ENCODE measurements at regions not wholly inside any gene's neighbourhood (a gene's known extent, or its start where the extent isn't known, plus 50 kb on each side); places are given as distances from the start of the nearest gene placed in this dataset.

GRCh38 chr1:239438891-239439290 lies 52.5 kb downstream of the CHRM3 start:
- TF ChIP-seq CTCF (conservative IDR thresholded peaks at IDR 0.05; ENCODE audit: low read depth in 2 of 2) (no peak), POLR2AphosphoS5 (IDR thresholded peaks at IDR 0.05; ENCODE audit: low read depth) (no peak), EZH2phosphoT487 (IDR thresholded peaks at IDR 0.05; ENCODE audit: unreplicated experiment) (no peak), NANOG (IDR thresholded peaks at IDR 0.05; ENCODE audit: borderline replicate concordance) (no peak), JUNB (IDR thresholded peaks at IDR 0.05; ENCODE audit: unreplicated experiment) (no peak), ZNF331 (CRISPR knock-in tag; IDR thresholded peaks at IDR 0.05; ENCODE audit: low read depth) (no peak), EZH2 (IDR thresholded peaks at IDR 0.05; ENCODE audit: low read depth, unreplicated experiment) (no peak), CREB1 (CRISPR knock-in tag; IDR thresholded peaks at IDR 0.05; ENCODE audit: low read depth) (no peak), ZNF114 (CRISPR knock-in tag; IDR thresholded peaks at IDR 0.05) (no peak), STAT1 (IDR thresholded peaks at IDR 0.05; ENCODE audit: unreplicated experiment) (no peak)
- TF ChIP-seq, protein P1, sequence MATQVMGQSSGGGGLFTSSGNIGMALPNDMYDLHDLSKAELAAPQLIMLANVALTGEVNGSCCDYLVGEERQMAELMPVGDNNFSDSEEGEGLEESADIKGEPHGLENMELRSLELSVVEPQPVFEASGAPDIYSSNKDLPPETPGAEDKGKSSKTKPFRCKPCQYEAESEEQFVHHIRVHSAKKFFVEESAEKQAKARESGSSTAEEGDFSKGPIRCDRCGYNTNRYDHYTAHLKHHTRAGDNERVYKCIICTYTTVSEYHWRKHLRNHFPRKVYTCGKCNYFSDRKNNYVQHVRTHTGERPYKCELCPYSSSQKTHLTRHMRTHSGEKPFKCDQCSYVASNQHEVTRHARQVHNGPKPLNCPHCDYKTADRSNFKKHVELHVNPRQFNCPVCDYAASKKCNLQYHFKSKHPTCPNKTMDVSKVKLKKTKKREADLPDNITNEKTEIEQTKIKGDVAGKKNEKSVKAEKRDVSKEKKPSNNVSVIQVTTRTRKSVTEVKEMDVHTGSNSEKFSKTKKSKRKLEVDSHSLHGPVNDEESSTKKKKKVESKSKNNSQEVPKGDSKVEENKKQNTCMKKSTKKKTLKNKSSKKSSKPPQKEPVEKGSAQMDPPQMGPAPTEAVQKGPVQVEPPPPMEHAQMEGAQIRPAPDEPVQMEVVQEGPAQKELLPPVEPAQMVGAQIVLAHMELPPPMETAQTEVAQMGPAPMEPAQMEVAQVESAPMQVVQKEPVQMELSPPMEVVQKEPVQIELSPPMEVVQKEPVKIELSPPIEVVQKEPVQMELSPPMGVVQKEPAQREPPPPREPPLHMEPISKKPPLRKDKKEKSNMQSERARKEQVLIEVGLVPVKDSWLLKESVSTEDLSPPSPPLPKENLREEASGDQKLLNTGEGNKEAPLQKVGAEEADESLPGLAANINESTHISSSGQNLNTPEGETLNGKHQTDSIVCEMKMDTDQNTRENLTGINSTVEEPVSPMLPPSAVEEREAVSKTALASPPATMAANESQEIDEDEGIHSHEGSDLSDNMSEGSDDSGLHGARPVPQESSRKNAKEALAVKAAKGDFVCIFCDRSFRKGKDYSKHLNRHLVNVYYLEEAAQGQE (IDR thresholded peaks at IDR 0.05; ENCODE audit: unreplicated experiment) = no peak

All from GM23338 (cell line).